TTC549 (cell line): ENCODE measurements at regions not wholly inside any gene's neighbourhood (a gene's known extent, or its start where the extent isn't known, plus 50 kb on each side); places are given as distances from the start of the nearest gene placed in this dataset.

ENCODE experiments used
- FAIRE-seq: peaks from 2 replicates; lab custom pipeline; 2012; peaks lifted over from hg19 to GRCh38; lab: Jason Lieb, UNC

- no peak for FAIRE-seq
Observed at GRCh38 chr2:156647377-156648010, 211.3 kb downstream of the GPD2 start.

- FAIRE-seq = no peak
Observed at GRCh38 chr2:156648522-156648921, 212.3 kb downstream of the GPD2 start.

GRCh38 chr2:156649596-156649995 lies 213.4 kb downstream of the GPD2 start:
- no peak for FAIRE-seq

GRCh38 chr2:156652691-156653090 lies 216.5 kb downstream of the GPD2 start:
- FAIRE-seq = no peak

- no peak for FAIRE-seq
Observed at GRCh38 chr2:156653675-156654074, 217.5 kb downstream of the GPD2 start.

- no peak for FAIRE-seq
Observed at GRCh38 chr2:156657809-156658208, 221.6 kb downstream of the GPD2 start.

- FAIRE-seq = no peak
Observed at GRCh38 chr2:156659694-156660093, 223.5 kb downstream of the GPD2 start.

GRCh38 chr2:156663757-156664409 lies 227.7 kb downstream of the GPD2 start:
- FAIRE-seq = no peak

GRCh38 chr2:156666130-156666785 lies 230.1 kb downstream of the GPD2 start:
- no peak for FAIRE-seq

GRCh38 chr2:156670104-156670503 lies 233.9 kb downstream of the GPD2 start:
- no peak for FAIRE-seq

- FAIRE-seq = no peak
Observed at GRCh38 chr2:156671706-156672361, 235.7 kb downstream of the GPD2 start.

- no peak for FAIRE-seq
Observed at GRCh38 chr2:156672556-156673332, 236.6 kb downstream of the GPD2 start.

- no peak for FAIRE-seq
Observed at GRCh38 chr2:156673333-156673615, 237.1 kb downstream of the GPD2 start.

GRCh38 chr2:156673981-156674380 lies 237.8 kb downstream of the GPD2 start:
- no peak for FAIRE-seq

- no peak for FAIRE-seq
Observed at GRCh38 chr2:156675896-156676295, 239.7 kb downstream of the GPD2 start.

- no peak for FAIRE-seq
Observed at GRCh38 chr2:156679820-156680219, 243.6 kb downstream of the GPD2 start.

- FAIRE-seq = no peak
Observed at GRCh38 chr2:156680266-156680665, 244.1 kb downstream of the GPD2 start.

- no peak for FAIRE-seq
Observed at GRCh38 chr2:156687126-156687525, 250.9 kb downstream of the GPD2 start.

- FAIRE-seq = no peak
Observed at GRCh38 chr2:156687715-156688114, 251.5 kb downstream of the GPD2 start.

GRCh38 chr2:156689939-156690338 lies 253.8 kb downstream of the GPD2 start:
- no peak for FAIRE-seq

GRCh38 chr2:156691014-156691413 lies 254.8 kb downstream of the GPD2 start:
- FAIRE-seq = no peak

GRCh38 chr2:156695020-156695419 lies 258.8 kb downstream of the GPD2 start:
- no peak for FAIRE-seq

GRCh38 chr2:156695595-156695994 lies 259.4 kb downstream of the GPD2 start:
- FAIRE-seq = no peak
